T-helper 1 cell treated with Interleukin-12 subunit alpha and Interleukin-12 subunit beta and Interleukin-4 antibody, amounts not matched to agents 30 ng/mL and 1 ng/mL, for 36 hours (primary cell): ENCODE measurements at regions not wholly inside any gene's neighbourhood (a gene's known extent, or its start where the extent isn't known, plus 50 kb on each side); places are given as distances from the start of the nearest gene placed in this dataset.
"Not testable (repeated sequence)": the region's sequence is repeated elsewhere in the genome, so short reads cannot be mapped to it uniquely, and the experiment has no call there.

ENCODE experiments used
- intact Hi-C: fragments of 100-400 bp; cut with micrococcal nuclease; formaldehyde crosslinking; loops from one replicate; pipeline ENCODE4 v1.15.1; 2024

DNA sequence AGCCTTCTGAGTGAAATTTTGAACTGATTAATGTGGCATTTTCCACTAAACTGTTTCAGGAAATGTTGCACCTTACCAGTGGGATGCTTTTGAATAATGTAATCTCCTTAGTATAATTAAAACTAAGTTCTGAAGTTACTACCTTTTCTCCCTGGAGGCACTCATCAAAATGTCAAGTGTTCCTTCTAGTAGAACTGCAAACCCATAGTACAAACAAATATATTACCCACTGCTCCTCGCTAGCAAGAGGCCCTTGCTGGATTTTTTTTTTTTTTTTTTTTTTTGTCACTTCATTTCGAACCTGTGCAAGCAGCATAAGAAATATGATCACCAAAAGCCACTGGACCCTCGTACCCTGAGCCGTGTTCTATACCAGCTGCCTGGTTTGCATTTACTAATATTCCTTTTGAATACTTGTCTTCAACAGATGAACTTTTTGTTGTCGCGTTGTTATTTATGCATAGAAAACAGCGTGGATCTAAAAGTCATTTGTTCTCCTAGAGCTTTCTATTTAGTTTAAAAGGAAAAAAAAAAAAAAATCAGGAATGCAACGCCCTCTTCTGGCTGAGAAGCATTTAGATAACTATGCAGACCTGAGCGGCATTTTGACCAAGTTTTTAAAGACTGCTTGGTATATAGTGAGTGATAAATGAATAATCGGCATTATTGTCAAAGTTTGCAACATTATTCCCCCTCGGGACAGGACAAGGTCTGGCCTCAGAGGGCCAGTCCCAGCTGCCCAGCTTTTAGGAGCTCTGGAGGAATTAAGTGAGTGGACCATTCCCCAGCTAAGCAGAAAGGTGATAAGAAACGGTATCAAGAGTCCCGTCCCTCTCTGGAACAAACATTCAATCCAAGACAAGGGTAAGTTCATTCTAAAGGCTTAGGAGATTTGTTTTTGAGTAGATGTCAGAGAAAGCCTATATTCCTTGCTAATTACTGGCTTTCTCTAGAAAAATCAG, 162.5 kb upstream of the KIF2A start:
- intact Hi-C loops, result loop anchor here (1.0 kb wide), 1 partner anchor 1088 kb away; no protein-coding TSS in a partner anchor

DNA sequence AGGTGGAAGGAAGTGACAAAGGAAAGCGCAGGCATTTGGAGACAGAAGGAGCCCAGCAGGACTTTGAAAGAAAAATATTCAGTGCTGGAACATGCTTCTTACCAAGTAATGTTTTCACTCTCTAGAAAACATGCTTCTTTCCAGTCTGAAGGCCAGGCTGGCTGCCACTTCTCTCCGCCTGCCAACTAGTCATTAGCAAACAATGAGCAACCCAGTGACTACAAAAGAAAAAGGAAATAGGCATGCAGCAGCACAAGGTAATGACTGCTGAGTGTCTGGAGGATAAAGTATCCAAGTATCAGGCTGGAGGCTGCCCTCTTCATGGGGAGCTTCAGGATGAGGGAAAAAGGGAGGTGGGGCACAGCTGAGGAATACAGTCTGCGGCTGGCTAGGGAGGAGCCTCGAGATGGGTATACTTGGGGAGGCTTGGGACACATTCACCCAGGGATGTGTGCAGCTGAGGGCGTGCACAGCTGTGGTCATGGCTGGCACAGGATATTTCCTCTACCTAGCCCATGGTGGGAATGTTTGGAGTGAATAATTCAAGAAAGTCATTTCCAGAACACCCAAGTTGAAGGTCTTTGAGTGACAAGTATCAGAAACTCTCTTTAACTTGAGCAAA, 161.5 kb upstream of the KIF2A start:
- intact Hi-C loops, result no loop called here

DNA sequence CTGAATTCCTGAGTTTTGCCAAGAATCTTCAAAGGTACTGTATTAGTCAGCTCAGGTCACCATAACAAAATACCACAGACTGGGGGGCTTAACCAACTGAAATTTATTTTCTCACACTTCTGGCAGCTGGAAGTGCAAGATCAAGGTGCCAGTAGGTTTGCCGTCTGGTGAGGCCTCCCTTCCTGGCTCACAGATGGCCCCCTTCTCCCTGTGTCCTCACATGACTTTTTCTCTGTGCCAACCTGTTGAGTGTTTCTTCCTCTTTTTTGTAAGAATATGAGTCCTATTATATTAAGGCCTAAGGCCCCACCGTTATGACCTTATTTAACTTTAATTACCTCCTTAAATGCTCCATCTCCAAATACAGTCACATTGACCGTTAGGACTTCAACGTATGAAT, 156.1 kb upstream of the KIF2A start:
- intact Hi-C loops, result no loop called here

DNA sequence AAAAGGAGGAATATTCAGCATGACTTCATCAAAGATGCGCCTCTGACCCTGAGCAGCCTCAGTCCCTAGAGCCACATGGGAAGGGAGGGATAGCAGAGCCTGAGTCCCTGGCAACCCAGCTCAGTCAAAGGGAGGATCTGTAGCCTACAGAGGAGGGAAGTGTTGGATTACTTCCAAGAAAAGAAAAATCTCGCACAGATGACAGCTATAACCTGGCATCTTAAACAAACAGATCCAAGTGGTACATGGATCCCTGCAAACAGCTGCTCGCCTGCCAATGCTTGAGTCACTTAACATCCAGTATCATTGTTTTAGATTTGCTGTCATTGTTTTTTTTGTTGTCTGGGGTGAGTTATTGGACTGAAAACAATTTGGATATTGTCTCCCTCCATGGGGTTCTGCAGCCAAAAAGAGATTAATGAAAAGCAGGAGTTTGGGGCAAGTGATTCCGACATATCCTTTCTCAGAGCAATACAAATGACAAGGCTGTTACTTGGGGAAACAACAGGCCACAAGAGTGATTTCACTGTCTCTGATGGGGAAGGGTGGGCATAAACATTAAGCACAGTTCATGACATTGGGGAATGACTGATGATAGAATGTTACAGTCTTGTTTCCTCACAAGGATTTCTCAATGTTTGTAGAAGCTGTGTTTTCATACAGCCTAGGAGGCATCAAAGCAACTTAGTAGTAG, 153.5 kb upstream of the KIF2A start:
- intact Hi-C loops, result no loop called here

- intact Hi-C loops, result no loop called here
Observed at GRCh38 chr5:62154758-62155157, 151.2 kb upstream of the KIF2A start.

DNA sequence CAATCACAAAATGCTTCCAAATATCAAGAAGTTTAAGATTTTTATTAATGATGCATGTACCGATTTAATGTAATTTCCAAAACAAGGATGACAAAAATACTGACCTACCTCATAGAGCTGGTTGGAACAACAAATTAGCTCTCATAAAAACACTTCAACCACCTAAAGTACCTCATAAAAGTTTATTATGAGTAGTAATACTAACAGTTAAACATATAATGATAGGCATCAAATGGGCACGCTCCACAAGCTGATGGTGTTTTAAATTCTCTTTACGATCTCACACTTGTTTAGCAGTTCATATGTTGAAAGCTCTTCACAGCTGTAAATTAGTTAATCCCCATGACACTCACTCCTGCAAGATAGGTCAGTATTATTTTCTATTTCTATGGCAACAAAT, 150.0 kb upstream of the KIF2A start:
- intact Hi-C loops, result no loop called here

DNA sequence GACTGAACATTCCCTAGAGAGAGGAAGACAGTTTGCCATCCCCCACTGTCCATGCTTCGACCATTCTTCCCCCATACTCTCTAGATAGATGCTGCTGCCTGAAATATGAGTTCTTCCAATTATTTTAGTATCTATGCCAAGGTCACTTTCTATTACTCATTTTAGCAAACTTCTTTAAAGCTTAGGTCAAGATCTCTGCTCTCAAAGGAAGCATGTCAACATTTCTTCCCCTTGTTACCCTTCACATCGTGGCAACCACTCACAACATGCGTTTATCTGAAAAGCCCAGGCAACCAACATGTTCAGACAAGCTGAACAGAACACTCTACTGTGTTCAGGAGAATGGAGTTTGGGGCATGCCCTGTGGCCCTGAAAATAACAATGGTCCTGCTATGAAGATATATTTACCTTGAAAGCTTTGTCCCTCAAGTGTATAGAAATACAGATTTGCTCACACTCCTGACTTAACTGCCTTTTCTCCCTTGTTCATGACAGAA, 138.4 kb upstream of the KIF2A start:
- intact Hi-C loops, result no loop called here

- intact Hi-C loops, result no loop called here
Observed at GRCh38 chr5:62168506-62169281, 137.3 kb upstream of the KIF2A start.

GRCh38 chr5:62178258-62178657, 127.7 kb upstream of the KIF2A start:
- intact Hi-C loops, result no loop called here

- intact Hi-C loops, result no loop called here
Observed at GRCh38 chr5:62182802-62183201, 123.2 kb upstream of the KIF2A start.

- intact Hi-C loops, result no loop called here
Observed at GRCh38 chr5:62183727-62184126, 122.3 kb upstream of the KIF2A start.

DNA sequence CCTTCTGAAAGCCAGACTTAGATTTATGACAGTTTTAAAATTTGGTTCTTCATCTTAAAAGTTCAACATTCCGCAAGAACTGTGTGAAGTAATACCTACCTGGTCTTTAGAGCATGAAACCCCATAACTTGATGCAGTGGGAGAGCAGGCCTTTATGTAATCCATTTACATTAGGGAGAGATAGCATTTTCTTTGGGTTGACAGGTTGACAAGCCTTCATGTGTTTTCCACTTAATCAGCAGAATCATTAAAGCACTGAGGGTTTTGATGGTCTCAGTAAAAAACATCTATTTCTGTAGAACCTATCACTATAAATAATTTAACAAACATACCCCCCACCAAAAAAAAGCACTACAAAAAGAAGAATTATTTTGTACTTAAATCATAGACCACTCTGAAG, 121.6 kb upstream of the KIF2A start:
- intact Hi-C loops, result no loop called here

- intact Hi-C loops, result no loop called here
Observed at GRCh38 chr5:62190173-62190572, 115.8 kb upstream of the KIF2A start.

GRCh38 chr5:62190931-62191330, 115.1 kb upstream of the KIF2A start:
- intact Hi-C loops, result no loop called here

GRCh38 chr5:62192958-62193357, 113.0 kb upstream of the KIF2A start:
- intact Hi-C loops, result no loop called here

GRCh38 chr5:62196532-62196931, 109.5 kb upstream of the KIF2A start:
- intact Hi-C loops, result not testable (repeated sequence)

GRCh38 chr5:62197697-62198096, 108.3 kb upstream of the KIF2A start:
- intact Hi-C loops, result no loop called here

GRCh38 chr5:62198421-62198820, 107.6 kb upstream of the KIF2A start:
- intact Hi-C loops, result no loop called here

DNA sequence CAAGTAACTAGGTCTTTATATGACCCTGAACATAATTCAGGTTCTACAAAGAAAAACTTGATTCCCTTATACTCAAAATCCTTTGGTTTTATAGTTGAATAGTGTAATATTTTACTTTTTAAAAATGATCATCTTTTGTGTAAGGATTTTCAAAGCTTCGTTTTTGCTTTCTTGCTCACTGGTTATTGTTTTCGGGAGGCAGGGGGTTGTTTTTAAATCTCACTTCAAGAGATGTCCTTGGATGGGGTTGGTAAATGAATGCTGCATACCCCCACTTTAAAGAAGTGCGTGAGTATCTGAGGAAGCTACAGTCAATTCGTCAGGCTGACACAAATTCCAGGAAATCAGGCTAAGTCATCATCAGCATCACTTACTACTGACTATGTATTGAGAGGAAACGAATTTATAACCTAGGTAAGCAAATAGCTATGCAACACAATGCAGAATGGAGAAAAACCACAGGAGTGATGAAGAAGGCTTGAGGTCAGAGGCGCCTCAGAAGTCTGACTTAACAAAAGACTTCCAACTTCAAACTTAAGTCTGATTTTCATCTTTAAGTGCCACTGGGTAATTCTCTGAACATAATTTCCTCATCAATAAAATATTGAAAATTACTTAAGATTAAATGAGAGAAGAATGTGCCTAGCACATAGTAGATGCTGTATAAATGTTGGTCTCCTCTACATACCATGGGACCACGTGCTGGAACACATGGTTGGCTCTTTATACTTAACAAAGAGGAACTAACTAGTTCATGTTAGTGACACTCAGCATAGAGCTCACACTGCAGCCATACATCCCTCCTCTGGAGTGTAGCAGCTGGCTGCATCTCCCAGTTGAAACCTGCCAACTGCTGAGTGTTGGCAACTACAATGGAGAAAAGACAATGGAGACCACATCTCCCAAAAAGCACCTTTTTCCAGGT, 106.0 kb upstream of the KIF2A start:
- intact Hi-C loops, result no loop called here
